Thyroid gland (tissue), 4 donors: ENCODE measurements at regions not wholly inside any gene's neighbourhood (a gene's known extent, or its start where the extent isn't known, plus 50 kb on each side); places are given as distances from the start of the nearest gene placed in this dataset.

Source experiments
- POLR2A ChIP-seq, 2 donors: fragments of 450-650 bp; IDR thresholded peaks; one replicate each; pipeline ENCODE4 v1.6.1; 2017; ENCODE audit warnings: antibody characterized with exemption in 2 of 2, mild to moderate bottlenecking in 2 of 2, moderate library complexity in 1 of 2
- TF ChIP-seq, protein P1 (sequence below), 6 experiments: fragments of 200-600 bp in 3 of 6; fragments of 450-650 bp in 3 of 6; sonication (generic) in 3 of 6; IDR thresholded peaks; one replicate each; pipeline ENCODE4 v1.5.1; 2016 to 2019; ENCODE audit warnings: antibody characterized with exemption in 6 of 6, mild to moderate bottlenecking in 2 of 6, inconsistent platforms in 1 of 6, moderate library complexity in 1 of 6

DNA sequence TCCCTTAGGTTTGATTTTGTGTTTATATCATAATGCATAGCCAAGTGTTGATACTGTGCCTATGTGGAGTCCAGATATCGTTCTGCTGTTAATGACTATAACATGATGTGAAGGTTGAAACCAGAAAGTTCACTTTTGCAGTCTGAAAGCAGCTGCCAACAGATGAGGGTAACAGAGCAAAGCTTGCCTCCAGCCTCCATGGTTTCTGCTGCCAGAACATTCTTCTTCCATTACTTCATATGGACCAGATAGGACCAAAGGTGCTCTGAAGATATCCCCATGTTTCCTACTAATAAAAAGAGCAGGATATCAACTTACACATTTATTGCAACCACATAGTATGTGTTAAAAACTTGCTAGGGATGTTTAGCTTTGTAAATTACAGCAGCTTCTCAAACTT is 394.1 kb downstream of the SPRY1 start:
- TF ChIP-seq, protein P1, sequence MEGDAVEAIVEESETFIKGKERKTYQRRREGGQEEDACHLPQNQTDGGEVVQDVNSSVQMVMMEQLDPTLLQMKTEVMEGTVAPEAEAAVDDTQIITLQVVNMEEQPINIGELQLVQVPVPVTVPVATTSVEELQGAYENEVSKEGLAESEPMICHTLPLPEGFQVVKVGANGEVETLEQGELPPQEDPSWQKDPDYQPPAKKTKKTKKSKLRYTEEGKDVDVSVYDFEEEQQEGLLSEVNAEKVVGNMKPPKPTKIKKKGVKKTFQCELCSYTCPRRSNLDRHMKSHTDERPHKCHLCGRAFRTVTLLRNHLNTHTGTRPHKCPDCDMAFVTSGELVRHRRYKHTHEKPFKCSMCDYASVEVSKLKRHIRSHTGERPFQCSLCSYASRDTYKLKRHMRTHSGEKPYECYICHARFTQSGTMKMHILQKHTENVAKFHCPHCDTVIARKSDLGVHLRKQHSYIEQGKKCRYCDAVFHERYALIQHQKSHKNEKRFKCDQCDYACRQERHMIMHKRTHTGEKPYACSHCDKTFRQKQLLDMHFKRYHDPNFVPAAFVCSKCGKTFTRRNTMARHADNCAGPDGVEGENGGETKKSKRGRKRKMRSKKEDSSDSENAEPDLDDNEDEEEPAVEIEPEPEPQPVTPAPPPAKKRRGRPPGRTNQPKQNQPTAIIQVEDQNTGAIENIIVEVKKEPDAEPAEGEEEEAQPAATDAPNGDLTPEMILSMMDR (IDR thresholded peaks at IDR 0.05), result no peak
- no peak for TF ChIP-seq POLR2A (IDR thresholded peaks at IDR 0.05)
